ENCODE measurements at regions not wholly inside any gene's neighbourhood (a gene's known extent, or its start where the extent isn't known, plus 50 kb on each side); places are given as distances from the start of the nearest gene placed in this dataset.

DNA sequence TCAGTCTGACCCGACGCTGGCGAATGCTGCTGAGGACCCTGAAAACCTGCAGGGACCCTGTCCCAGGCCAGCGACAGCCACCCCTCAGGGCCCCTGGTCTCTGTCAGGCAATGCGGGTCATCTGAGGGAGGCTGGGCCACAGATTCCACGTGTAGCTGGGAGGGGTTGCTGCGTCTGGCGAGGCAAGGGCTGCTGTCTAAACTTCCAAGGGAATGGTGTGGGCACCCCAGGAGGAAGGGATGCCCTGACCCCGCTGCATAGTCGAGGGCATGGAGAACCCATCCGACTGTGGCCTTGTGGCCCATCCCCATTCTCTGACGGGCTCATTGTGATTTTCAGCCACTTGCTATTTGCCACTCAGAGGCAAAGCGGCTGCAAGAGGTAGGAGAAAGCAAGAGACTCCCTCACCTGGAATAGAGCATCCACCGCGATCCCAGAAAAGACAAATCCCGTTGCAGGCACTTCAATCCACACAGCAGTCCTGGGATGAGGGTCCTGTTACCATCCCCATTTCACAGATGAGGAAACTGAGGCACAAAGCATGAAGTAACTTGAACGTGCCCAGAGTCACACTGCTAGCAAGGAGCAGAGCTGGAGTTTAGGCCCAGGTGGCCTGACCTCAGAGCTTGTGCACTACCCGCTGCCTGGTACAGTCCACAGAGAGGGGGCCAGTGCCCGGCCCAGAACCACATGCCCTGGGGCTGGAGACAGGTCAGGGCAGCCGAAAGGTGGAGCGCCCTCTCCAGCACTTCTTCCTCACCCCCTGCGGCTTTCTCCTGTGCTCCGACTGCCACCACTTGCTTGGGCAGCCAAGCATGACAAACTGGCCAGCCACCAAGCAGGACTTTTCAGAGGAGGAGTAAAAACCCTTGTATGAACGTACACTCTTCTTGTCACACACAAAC lies 163.8 kb upstream of the KLF14 start:
- DNase-seq (ENCODE audit: low read depth) = no peak

DNA sequence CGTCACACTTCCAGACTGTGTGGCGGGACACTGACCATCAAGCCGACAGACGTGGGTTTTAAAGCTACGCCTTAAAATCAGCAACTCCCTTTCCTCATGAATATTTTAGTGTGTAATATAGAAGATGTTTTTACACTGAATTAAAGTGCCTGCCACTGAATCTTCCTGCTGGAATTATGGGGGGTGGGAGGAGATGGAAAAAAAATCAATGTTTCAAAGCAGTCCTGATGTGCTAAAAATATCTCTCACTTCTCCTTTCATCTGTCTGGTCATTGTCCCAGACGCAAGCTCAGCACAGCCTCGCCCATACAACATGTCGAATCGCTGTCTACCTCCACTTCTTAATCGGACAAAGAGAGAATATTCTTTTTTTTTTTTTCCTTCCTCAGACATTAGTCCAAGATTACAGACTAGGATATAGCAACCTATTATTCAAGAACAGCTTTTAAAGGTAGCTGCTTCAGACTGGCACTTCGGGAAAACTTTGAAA lies 165.1 kb upstream of the KLF14 start:
- DNase-seq (ENCODE audit: low read depth) = no peak

DNA sequence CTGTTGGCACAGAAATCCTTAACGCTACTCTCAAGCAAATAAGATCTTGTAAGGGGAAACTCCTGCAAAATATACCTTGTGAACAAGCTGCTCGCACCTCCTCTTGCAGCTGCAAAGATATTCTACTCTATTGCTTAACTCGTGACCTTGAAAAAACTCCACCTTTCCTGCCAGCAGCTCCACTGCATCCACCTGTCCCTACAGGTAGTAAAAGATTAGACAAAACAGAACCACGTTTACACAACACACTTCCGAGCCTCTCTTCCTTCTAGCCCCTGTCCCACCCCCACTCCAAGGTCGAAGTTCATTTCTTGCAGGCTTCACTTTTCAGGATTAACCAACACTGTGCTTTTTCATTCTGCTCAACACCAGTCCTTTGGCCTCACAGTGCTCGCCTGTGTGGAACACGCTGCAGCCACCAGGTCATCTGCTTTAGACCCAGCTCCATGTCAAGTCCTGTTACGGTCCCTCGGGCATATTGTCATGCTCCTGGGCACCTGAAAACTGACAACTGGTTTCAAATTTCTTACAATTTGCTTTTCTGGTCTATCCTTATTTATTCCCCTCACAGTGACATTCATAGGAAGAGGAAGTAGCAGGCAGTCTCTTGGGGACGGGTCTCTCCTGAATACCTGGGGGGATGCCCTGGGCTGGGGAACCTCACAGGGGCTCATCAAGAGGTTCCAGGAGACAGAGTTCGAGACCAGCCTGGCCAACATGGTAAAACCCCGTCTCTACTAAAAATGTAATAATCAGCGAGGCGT lies 165.8 kb upstream of the KLF14 start:
- DNase-seq (ENCODE audit: low read depth) = no peak

DNA sequence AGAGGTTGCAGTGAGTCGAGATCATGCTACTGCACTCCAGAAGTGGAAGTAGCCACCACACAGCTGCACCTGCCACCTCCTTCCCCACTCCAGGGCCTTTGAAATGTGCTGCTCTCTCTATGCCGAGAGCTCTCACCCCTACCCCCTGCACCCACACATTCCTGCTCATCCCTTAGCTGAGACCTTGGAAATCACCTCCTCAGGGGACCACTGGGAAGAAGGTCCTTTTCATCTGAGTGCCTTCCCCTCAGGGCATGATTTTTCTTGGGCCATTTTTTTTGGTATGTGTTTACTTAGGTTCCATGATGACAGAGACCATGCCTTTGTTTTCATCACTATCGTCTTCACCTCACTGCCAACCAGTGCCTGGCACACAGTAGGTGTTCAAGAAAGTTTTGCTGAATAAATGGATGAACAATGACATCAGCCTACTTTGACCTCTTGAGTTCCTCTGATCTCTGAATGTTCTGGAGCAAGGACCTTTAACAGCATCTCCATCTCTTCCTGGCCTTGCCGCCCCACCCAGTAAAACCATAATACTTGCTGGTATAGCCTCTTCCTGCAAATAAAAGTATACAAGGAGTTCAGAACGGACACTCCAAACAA lies 166.6 kb upstream of the KLF14 start:
- DNase-seq (ENCODE audit: low read depth) = no peak

DNA sequence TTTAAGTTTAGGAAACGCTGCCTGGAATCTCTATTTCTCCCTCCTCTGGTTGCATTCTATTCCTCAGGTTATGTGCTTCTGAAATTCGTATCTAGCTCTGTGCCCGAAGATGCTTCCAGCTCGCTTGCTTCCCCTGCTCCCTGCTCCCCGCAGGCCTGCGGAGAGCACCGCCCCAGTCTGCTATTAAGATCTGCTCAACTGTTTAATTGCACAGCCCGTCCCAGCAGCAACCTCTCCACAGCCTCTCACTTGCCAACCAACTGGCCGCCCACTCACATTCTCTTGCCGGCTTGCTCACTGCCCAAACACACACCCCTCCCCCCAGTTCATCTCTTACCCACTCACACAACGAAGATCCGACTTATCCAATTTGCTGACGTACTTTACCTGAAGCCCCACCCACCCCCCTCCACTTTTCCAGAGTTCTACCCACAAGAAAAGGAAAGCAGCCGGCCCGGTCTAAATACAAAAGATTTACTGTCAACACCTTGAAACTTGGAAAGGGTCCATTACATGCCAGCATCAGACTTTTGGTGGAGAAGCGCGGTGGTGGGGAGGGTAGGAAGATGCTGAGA lies 167.3 kb upstream of the KLF14 start:
- DNase-seq (ENCODE audit: low read depth) = no peak

DNA sequence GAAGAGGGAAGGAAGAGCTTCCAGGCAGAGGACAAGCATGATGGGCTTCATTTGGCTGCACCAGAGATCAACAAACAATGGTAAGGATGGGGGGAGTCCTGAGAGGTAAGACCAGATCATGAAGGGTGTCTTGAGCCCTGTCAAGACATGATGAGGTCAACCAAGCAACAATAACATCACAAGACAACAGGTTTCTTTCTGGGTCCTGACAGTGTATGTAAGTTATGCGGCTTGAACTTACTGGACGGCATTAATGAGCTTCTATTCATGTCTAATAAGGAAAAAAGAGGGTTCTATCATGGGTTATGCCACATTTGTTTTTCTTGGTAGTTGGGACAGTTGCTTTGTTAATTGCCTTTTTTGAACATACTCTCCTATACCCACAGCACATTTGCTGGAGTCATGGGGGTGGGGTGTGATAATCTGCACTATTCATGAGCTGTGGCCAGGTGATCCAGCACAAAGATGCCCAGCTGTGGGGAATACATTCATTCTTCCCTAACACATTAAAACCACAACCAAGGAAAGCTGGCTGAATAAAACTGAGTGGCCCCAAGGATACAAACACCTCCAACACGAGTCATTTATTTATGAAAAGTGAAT lies 168.8 kb upstream of the KLF14 start:
- DNase-seq (ENCODE audit: low read depth) = no peak

DNA sequence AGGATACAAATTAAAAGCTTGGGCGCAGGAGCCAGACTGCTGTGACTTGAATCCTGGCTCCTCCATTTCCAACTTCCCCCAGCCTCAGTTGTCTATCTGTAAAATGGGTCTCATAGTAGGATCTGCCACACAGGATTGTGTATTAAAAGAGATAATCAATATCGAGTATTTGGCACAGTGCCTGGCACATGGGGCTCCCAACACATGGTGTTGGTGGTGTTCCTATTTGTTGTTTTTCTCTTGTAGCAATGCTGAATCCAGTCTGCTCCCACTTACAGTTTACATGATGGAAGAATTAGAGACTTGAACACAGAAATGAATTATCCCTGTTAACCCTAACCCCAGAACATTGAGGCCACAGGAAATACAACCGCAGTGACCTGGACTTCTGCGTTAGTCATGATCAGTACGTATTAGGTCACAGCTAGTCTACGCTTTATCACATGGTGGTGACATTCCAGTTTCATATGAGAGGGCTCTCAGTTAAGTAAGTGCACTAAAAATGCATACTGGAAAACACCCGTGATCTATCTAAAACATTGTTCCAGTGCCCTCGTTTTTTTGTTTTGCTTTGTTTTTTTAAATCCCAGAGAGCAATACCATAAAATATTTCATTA lies 169.5 kb upstream of the KLF14 start:
- DNase-seq (ENCODE audit: low read depth) = no peak

DNA sequence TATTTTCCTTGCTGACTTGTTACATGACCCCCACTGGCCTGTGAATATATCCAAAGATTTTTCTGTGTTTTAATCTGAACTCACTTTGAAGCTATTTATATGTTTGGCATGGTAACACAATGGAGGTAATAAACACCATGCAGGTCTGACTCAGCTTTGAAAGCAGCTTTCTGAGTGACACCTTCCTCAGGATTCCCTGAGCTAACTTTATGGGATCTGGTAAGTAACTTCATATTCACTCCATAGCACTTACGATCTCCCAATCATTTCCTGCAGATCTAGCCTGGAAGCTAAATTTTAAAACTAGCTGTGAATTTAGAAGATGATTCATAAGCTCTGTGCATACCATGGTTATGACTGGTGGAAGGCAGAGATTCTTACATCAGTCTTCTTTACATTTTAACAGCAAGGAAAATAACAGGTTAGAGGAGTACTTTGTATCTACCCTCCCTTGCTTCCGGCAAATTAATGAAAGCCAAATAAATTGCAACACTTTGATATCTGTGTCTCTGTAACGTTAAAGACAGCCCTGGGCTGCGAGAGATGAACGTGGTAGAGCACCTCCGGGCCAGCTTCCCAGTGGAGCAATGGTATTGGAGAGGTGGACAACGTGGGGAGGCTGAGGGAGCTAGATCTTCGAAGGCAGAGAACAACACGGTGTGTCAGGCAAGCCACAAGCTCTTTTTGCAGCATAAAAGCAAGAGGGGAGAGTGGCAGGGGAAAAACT lies 170.2 kb upstream of the KLF14 start:
- DNase-seq (ENCODE audit: low read depth) = no peak

DNA sequence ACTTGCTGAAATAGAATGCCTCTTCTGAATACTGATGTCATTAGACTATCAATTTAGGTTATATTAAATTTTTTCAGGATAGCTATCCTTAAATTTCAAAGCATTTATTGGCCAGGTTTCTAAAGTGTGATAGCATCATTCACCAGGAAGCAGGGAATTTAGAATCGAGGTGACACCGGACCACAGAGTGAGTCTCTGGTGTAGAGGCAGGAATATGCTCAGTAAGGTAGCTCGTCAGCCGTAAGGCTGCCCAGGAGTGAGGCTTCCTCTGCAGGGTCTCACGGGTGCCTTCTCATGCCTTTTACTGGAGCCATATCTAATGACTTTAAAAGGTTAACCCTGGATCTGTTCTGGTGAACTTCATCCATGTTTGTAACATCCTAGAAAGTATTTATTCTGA lies 170.8 kb upstream of the KLF14 start:
- DNase-seq (ENCODE audit: low read depth) = no peak

DNA sequence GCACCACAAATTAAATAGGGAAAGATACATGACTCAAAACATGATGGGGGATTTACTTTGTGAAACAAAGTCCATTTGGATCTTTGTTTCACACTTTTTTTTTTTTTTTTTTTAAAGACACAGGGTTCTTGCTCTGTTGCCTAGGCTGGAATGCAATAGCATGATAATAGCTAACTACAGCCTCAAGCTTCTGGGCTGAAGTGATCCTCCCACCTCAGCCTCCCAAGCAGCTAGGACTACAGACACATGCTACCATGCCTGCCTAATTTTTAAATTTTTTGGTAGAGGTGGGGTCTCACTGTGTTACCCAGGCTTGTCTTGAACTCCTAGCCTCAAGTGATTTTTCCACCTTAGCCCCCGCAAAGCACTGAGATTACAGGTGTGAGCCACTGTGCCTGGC lies 172.6 kb upstream of the KLF14 start:
- DNase-seq (ENCODE audit: low read depth) = no peak

DNA sequence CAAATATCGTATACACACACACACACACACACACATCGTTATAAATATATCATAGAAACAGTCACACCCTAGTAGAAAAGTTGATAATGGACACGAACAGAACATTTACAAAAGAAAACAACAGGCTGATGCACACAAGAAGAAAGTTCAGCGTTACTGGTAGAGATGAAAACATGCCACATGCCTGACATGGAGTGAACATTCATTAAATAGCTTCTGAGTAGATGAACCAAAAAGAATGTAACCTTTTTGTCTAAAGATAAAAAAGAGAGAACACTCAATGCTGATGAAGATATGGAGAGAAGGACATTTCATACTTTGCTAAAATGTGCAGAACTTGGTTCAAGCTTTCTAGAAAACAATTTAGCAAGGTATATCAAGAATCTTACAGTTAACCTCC lies 173.4 kb upstream of the KLF14 start:
- no peak for DNase-seq (ENCODE audit: low read depth)

DNA sequence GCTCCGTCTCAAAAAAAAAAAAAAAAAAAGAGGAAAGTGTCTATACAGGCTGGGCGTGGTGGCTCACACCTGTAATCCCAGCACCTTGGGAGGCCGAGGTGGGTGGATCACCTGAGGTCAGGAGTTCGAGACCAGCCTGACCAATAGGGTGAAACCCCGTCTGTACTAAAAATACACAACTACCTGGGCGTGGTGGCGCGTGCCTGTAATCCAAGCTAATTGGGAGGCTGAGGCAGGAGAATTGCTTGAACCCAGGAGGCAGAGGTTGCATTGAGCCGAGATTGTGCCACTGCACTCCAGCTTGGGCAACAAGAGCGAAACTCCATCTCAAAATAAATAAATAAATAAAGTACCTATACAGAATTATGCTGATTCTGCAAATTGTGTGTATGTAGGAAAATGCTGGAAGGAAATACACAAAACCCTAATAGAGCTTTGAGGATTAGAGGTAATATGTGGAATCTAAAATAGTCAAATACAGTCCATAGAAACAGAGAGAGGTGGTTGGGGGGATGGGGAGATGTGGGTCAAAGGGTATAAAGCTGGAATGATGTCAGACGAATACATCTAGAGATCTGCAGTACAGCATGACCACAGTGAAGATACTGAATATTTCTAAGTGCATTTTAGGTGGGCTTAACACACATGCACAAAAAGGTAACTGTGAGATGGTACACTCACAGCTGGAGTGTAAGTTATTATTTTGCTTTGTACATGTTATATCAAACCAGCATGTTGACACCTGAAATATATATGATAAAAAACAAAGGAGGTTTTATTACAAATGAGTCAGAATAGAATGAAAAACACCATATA lies 174.5 kb upstream of the KLF14 start:
- no peak for DNase-seq (ENCODE audit: low read depth)

DNA sequence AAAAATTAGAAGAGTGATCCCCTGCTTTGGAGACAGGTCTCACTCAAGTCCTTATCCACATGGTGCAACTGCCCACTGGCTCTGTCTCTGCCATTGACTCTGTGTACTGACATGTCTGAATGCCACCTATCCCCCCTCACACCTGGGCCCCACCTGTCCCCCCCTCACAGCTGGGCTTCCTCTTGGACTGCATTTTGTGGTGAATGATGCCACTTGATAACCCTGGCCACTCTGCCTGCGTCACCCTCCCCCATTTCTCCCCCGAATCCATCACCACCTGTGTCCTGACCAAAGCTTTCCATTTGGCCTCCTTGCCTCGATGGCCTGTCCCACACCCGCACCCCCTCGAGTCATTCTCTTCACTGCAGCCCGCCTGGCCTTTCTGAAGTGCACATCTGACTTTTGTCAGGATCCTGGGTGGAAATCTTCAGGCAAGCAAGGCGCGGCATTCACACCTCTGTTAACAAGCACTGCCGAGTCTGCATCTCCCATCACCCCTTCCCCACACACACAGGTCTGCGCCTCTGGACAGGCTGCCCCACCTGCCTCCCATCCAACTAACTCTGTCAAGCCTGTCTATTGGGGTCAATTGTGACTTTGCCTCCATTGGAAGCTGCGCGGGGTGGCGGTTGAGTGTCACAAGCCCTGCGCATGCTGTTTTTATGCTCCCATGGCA lies 175.3 kb upstream of the KLF14 start:
- DNase-seq (ENCODE audit: low read depth) = no peak

DNA sequence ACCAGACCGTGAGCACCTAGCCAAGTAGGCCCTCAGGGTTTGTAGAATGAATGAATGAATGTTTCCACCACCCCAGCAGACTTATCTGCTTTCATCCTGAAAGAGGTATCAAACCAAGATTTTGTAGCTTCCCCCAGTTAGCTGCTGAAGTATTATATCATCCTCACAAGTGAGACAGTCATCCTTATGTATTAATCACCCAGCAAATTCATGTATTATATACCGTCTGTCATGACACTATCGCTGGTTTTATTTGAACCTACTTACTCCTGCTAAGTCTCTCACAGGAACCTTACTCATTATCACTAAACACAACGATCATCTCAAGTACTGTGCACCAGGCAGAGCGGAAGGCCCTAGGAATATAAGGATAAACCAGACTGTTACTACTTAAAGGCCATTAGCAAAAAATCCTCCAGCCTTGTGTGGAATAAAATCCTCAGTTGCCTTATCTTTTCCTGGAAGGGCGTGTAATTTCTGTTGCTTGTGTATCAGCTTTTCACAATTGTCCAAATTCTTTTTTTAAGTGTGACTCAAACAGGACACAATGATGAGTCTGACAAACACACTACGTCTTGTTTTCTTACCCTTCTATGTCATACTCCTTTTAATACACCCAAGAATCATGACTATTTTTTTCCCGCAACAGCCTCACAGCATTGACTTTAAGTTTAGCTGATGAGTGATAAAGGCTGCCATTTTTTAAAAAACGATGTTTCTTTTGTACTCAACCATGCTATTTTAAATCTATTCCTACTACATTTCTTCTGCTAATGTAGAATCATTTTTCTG lies 176.1 kb upstream of the KLF14 start:
- DNase-seq (ENCODE audit: low read depth) = no peak

DNA sequence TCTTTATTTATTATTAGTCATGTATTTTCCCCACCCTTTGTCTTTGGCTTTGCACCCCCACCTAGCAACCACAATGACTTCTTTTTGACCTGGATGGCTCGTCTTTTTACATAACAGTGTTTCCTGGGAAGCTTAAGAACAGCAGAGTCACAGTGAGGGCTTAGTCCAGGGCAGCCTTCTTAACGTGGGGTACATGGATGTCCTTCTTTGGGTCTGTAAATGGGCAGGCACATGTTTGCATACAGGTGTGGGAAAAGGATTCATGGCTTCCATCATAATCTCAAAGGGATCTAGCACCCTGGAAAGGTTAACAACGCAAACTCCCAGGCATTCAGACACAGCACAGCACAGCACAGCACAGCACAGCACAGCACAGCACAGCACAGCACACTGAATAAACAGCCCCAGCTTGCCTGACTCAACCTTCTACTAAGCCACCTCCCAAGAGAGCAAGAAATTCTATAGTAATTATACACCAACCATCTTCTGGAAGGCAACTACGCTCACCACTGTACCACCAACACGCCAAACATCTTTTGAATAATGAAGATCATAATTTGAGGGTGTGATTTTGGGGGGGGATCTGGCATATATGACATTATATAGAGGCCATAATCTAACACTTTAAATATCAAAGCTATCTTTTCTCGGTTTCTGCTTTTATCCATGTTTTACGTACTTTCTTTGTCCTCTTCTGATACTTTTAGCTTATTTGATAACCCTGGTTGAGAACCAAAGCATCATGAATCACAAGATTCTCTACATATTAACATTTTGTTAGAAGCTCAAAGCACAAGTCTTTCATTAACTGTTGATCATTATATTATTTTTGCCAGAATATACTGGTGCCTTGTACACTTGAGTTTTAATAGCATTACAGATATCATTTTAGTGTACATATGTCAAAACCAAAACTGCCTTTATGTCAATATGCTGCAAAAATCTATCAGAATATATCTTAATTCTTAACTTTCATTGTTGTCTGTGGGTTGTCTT lies 177.2 kb upstream of the KLF14 start:
- no peak for DNase-seq (ENCODE audit: low read depth)

DNA sequence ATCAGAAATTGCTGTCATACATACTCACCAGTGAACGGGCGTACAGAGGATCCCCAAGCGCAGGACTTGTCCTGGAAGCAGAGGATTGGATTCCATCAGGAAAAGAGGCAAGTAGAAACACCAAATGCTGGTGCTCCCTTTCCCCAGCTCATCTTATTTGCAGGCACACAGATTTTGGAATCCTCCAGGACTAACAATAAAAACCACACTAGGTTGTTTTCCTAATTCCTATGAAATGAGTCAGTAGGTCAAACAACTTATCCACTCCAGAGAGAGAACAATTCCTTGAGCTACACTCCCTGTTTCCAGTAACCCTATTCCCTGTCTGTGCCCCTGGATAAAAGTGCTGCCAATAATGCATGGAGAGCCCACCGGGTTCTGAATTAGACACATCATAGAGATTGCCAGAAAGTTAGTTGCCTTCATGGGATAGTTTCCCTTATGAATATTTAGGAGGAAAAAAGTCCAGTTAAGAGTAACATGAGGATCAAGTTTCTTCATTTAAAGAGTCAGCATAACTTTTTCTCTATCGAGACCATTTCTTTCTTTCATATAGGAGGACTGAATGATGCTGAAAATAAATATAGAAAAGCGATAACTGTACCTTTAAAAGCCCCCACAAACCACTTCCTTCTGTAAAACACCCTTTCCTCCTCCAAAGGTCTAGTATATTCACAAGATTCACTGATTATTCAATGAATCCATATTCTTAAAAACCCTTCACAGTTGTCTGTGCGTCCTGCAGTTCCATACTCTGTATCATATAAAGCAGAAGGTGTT lies 178.3 kb upstream of the KLF14 start:
- no peak for DNase-seq (ENCODE audit: low read depth)
